Mesenchymal stem cell (in vitro differentiated cells and primary cell): ENCODE measurements at regions not wholly inside any gene's neighbourhood (a gene's known extent, or its start where the extent isn't known, plus 50 kb on each side); places are given as distances from the start of the nearest gene placed in this dataset.

ENCODE experiments used
- DNase-seq: peaks from one replicate; pipeline ENCODE4 v3.0.0-alpha.2; 2013
- H2AFZ ChIP-seq: one replicate; pipeline ENCODE4 v1.6.1; 2013; ENCODE audit warnings: low read depth, mild to moderate bottlenecking, control low read depth, inconsistent platforms, low read length, moderate library complexity
- H2AK5ac ChIP-seq: 2 replicates; pipeline ENCODE4 v1.6.1; 2013; ENCODE audit warnings: low read length, moderate library complexity, mild to moderate bottlenecking, inconsistent platforms; ENCODE audit not compliant: severe bottlenecking
- H2BK120ac ChIP-seq: one replicate; pipeline ENCODE4 v1.6.1; 2013; ENCODE audit warnings: low read depth, mild to moderate bottlenecking, inconsistent platforms, low read length, moderate library complexity
- H2BK12ac ChIP-seq, 2 experiments: one replicate each; pipeline ENCODE4 v1.6.1; 2013; ENCODE audit warnings: inconsistent platforms in 2 of 2, low read length in 2 of 2, mild to moderate bottlenecking in 2 of 2, moderate library complexity in 2 of 2, control low read depth in 1 of 2
- H2BK15ac ChIP-seq: one replicate; pipeline ENCODE4 v1.6.1; 2013; ENCODE audit warnings: mild to moderate bottlenecking, low read depth, inconsistent platforms; ENCODE audit not compliant: poor library complexity, severe bottlenecking
- H2BK5ac ChIP-seq: 2 replicates; pipeline ENCODE4 v1.6.1; 2013; ENCODE audit warnings: low read depth, mild to moderate bottlenecking, low read length, control low read depth, inconsistent platforms; ENCODE audit not compliant: poor library complexity, severe bottlenecking
- H3K14ac ChIP-seq, 2 experiments: one replicate each; pipeline ENCODE4 v1.6.1; 2013; ENCODE audit warnings: inconsistent platforms in 2 of 2, low read length in 2 of 2, control low read depth in 1 of 2, mild to moderate bottlenecking in 1 of 2, moderate library complexity in 1 of 2
- H3K18ac ChIP-seq, 2 experiments: one replicate each; pipeline ENCODE4 v1.6.1; 2013; ENCODE audit warnings: inconsistent platforms in 2 of 2, low read length in 2 of 2, control low read depth in 1 of 2, low read depth in 1 of 2, mild to moderate bottlenecking in 1 of 2
- H3K23ac ChIP-seq, 2 experiments: one replicate each; pipeline ENCODE4 v1.6.1; 2013; ENCODE audit warnings: inconsistent platforms in 2 of 2, low read length in 2 of 2, mild to moderate bottlenecking in 2 of 2, moderate library complexity in 2 of 2, control low read depth in 1 of 2
- H3K27ac ChIP-seq: 2 replicates; pipeline ENCODE4 v1.5.1; 2013; ENCODE audit warnings: mild to moderate bottlenecking, moderate library complexity, low read length, control low read depth, inconsistent platforms; ENCODE audit not compliant: poor library complexity, severe bottlenecking
- H3K27me3 ChIP-seq, 2 experiments: 2 replicates each; pipeline versions ENCODE4 v1.6.1 to v1.7.0; 2013; ENCODE audit warnings: low read length in 2 of 2, mild to moderate bottlenecking in 2 of 2, moderate library complexity in 2 of 2, control low read depth in 1 of 2, inconsistent platforms in 1 of 2; ENCODE audit not compliant: control insufficient read depth in 1 of 2, insufficient read depth in 1 of 2
- H3K36me3 ChIP-seq, 2 experiments: 2 replicates each; pipeline versions ENCODE4 v1.6.1 to v1.7.0; 2013; ENCODE audit warnings: low read length in 2 of 2, control low read depth in 1 of 2, inconsistent platforms in 1 of 2, low read depth in 1 of 2, mild to moderate bottlenecking in 1 of 2; ENCODE audit not compliant: insufficient read depth in 2 of 2, control insufficient read depth in 1 of 2
- H3K4ac ChIP-seq, 2 experiments: one replicate each; pipeline ENCODE4 v1.6.1; 2013; ENCODE audit warnings: inconsistent platforms in 2 of 2, low read length in 2 of 2, mild to moderate bottlenecking in 2 of 2, moderate library complexity in 2 of 2, control low read depth in 1 of 2, low read depth in 1 of 2
- H3K4me1 ChIP-seq: 2 replicates; pipeline ENCODE4 v1.6.1; 2013; ENCODE audit warnings: low read depth, low read length, control low read depth; ENCODE audit not compliant: control insufficient read depth, insufficient read depth
- H3K4me2 ChIP-seq: 2 replicates; pipeline ENCODE4 v1.6.1; 2013; ENCODE audit warnings: low read length, mild to moderate bottlenecking, inconsistent platforms; ENCODE audit not compliant: poor library complexity, severe bottlenecking
- H3K4me3 ChIP-seq, 2 experiments: 2 replicates each; pipeline versions ENCODE4 v1.5.1 to v1.7.0; 2013; ENCODE audit warnings: low read length in 2 of 2, mild to moderate bottlenecking in 2 of 2, control low read depth in 1 of 2, low read depth in 1 of 2; ENCODE audit not compliant: insufficient read depth in 1 of 2
- H3K79me1 ChIP-seq: replicated peaks from 2 replicates; pipeline ENCODE4 v1.6.1; 2013; ENCODE audit warnings: mild to moderate bottlenecking, control low read depth, low read length, inconsistent platforms; ENCODE audit not compliant: poor library complexity, severe bottlenecking
- H3K9ac ChIP-seq: 2 replicates; pipeline ENCODE4 v1.7.0; 2013; ENCODE audit warnings: mild to moderate bottlenecking, low read length, moderate library complexity
- H3K9me3 ChIP-seq: 2 replicates; pipeline ENCODE4 v1.7.0; 2013; ENCODE audit warnings: mild to moderate bottlenecking, low read length; ENCODE audit not compliant: control insufficient read depth
- H4K8ac ChIP-seq: one replicate; pipeline ENCODE4 v1.6.1; 2013; ENCODE audit warnings: inconsistent platforms, mild to moderate bottlenecking, low read length, moderate library complexity
- H4K91ac ChIP-seq: one replicate; pipeline ENCODE4 v1.6.1; 2013; ENCODE audit warnings: mild to moderate bottlenecking, low read length, inconsistent platforms
- WGBS: methylation state at CpG from one replicate; pipeline ENCODE4 v1.1.7; 2013; ENCODE audit warnings: mixed read lengths; 5-methylcytosine and 5-hydroxymethylcytosine counted together

DNA sequence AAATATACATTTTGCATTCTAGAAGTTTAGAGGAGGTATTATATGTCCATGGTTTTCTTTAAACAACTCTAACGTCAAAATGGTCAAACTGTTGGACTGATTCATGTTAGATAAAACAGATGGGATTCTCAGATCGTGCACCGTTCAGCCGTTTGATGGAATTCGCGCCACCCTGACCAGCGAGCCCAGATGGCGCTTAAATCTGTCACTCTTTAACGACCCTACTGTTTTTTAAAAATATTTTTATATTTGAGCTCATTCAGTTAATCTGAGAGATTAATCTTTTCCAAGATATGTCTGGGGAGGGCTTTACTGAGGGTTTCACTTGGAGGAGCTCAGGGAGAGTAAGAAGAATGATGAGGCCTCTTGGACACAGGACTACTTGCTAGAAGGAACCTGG is 164.4 kb downstream of the TM9SF2 start:
- no peaks in the 10 kb centered on the region for H3K79me1 ChIP-seq
- H3K9me3 ChIP-seq, result no peaks in the 10 kb centered on the region
- H4K8ac ChIP-seq, result no peak overlapping the region
- no peak overlapping the region for H2BK120ac ChIP-seq
- no peak overlapping the region for H2BK5ac ChIP-seq
- no peak overlapping the region for H2BK12ac ChIP-seq
- no peak overlapping the region for H3K4ac ChIP-seq
- no peak for DNase-seq
- H3K23ac ChIP-seq, result no peak overlapping the region
- H2AK5ac ChIP-seq, result no peak overlapping the region
- H3K36me3 ChIP-seq, result no peaks in the 10 kb centered on the region
- no peak overlapping the region for H3K27ac ChIP-seq
- WGBS, result 95% methylated on average over 5 of the region's 9 CpGs
- H2BK15ac ChIP-seq, result no peak overlapping the region
- no peaks in the 10 kb centered on the region for H3K27me3 ChIP-seq
- H3K14ac ChIP-seq, result no peak overlapping the region
- H3K4me1 ChIP-seq, result no peaks in the 10 kb centered on the region
- H2AFZ ChIP-seq, result no peak overlapping the region
- no peak overlapping the region for H3K4me2 ChIP-seq
- H3K4me3 ChIP-seq, result no peak overlapping the region
- H3K9ac ChIP-seq, result no peak overlapping the region
- H3K18ac ChIP-seq, result no peak overlapping the region
- no peak overlapping the region for H4K91ac ChIP-seq

DNA sequence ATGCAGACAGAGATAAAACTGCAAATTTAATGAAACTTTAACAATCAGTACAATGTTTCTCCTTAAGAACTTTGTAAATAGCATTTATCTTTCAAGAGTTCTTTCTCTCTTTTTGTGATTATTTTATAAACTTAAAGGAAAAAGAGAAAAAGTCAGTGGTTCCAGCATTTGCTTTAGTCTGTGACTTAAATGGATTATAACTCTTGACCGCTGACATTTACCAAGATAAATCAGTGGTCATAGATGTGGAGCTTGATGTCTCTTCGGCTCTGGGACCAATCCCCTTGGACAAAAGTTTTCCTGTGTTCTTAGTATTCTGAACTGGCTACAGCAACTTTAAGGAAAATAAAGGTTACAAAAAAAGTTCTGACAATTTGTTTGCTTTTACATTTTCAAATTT is 162.6 kb downstream of the TM9SF2 start:
- Histone ChIP-seq H3K4me2 (no peak overlapping the region), H2BK15ac (no peak overlapping the region), H2BK12ac (no peak overlapping the region), H3K9me3 (no peaks in the 10 kb centered on the region), H3K4me1 (no peaks in the 10 kb centered on the region), H3K27me3 (no peaks in the 10 kb centered on the region), H2BK5ac (no peak overlapping the region), H3K23ac (no peak overlapping the region), H2BK120ac (no peak overlapping the region), H2AFZ (no peak overlapping the region), H4K91ac (no peak overlapping the region), H3K4me3 (no peak overlapping the region), H3K27ac (no peak overlapping the region), H3K18ac (no peak overlapping the region), H4K8ac (no peak overlapping the region), H3K14ac (no peak overlapping the region), H3K4ac (no peak overlapping the region), H3K36me3 (no peaks in the 10 kb centered on the region), H3K79me1 (peaks cover 3% of the 10 kb centered on the region), H3K9ac (no peak overlapping the region), H2AK5ac (no peak overlapping the region)
- WGBS, result 65% methylated on average over 2 of the region's 2 CpGs
- no peak for DNase-seq

DNA sequence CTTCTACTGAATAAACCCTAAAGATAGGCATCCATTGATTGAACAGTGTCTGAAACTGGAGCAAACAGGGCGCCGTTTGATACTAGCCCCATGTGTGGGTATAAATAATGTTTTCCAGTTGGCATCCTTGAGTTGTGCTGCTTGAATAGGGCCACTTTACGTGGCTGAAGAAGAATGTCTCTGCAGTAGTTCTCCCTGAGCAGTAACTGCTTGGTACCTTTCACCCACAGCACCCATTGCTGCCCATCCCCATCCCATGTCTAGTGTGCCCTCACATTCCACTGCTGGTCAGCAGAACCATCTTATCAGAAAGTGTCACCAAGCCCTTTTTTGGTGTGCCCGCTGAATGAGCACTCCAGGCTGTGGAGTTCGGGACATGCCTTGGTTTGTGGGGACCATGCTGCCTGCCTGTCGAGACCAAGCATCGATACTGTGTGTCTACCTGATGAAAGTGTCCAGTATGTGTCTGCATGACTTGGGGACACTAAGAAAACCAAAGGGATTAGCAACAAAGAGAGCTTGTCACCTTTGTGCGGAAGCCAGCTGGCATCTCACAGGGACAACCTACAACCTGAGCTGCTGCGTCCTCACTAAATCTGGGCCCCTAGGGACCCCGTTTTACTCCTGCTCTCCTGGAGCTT is 162.0 kb downstream of the TM9SF2 start:
- Histone ChIP-seq H3K4me3 (no peak overlapping the region), H3K27ac (no peak overlapping the region), H3K36me3 (no peaks in the 10 kb centered on the region), H3K14ac (peak overlapping the region in 1 of 2 experiments; percentile 18), H2BK120ac (no peak overlapping the region), H3K4ac (no peak overlapping the region), H2AFZ (no peak overlapping the region), H2BK5ac (no peak overlapping the region), H3K9me3 (no peaks in the 10 kb centered on the region), H2BK15ac (no peak overlapping the region), H4K8ac (no peak overlapping the region), H3K27me3 (no peaks in the 10 kb centered on the region), H3K18ac (no peak overlapping the region), H3K4me1 (peaks cover 1% of the 10 kb centered on the region), H2BK12ac (no peak overlapping the region), H4K91ac (no peak overlapping the region), H2AK5ac (no peak overlapping the region), H3K23ac (peak overlapping the region in 1 of 2 experiments; percentile 46), H3K4me2 (no peak overlapping the region), H3K79me1 (peaks cover 3% of the 10 kb centered on the region), H3K9ac (no peak overlapping the region)
- WGBS, result 94% methylated on average over 10 of the region's 10 CpGs
- DNase-seq, result no peak

DNA sequence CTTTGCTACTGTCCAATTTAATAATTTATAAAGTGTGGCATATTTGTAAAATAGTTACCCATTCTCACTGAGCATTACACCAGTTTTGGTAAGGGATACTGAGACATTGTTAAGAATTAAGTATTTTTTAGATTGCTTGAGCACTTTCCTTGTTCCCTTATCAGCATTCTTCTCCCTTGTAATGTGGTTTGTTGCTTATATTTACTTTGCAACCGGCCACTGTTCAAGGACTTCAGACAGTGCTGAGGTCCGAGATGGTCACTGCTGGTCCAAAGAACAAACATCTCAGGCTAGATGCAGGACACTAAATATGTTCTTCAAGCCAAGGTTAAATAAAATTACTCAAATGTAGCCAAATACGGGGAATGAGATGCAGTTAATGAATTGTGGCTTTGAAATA is 161.4 kb downstream of the TM9SF2 start:
- H2AK5ac ChIP-seq, result no peak overlapping the region
- WGBS, result 72% methylated on average over 3 of the region's 3 CpGs
- H2BK5ac ChIP-seq, result no peak overlapping the region

More for the DNA sequence above, 161.4 kb downstream of the TM9SF2 start:
- Histone ChIP-seq H2BK12ac (no peak overlapping the region), H2BK15ac (no peak overlapping the region), H3K4me3 (no peak overlapping the region), H3K79me1 (peaks cover 3% of the 10 kb centered on the region), H4K91ac (no peak overlapping the region), H3K4me1 (peaks cover 5% of the 10 kb centered on the region), H3K27ac (no peak overlapping the region), H3K18ac (no peak overlapping the region), H4K8ac (no peak overlapping the region), H3K9ac (no peak overlapping the region), H3K4me2 (no peak overlapping the region), H3K36me3 (no peaks in the 10 kb centered on the region), H3K27me3 (no peaks in the 10 kb centered on the region), H2BK120ac (no peak overlapping the region), H2AFZ (no peak overlapping the region), H3K9me3 (no peaks in the 10 kb centered on the region), H3K4ac (no peak overlapping the region), H3K23ac (no peak overlapping the region), H3K14ac (no peak overlapping the region)
- DNase-seq, result no peak
